GM12878 (cell line): ENCODE measurements at regions not wholly inside any gene's neighbourhood (a gene's known extent, or its start where the extent isn't known, plus 50 kb on each side); places are given as distances from the start of the nearest gene placed in this dataset.

Experiments
- ATAC-seq: fragments of 200-7000 bp; cut with Tn5 transposase; 3 replicates; pipeline ENCODE4 v1.9.1; 2020; ENCODE audit warnings: mild to moderate bottlenecking, moderate library complexity
- BruUV-seq: library from RNA; stranded (reverse); fragments of 400-500 nt; replicated peaks from 2 replicates; lab custom pipeline; 2021; lab: Mats Ljungman, UMichigan
- CTCF ChIA-PET: fragments of 300-600 bp; sonication (Branson Sonifier 250); formaldehyde crosslinking; extraction: SDS; loops from one replicate; lab custom pipeline; 2021; ENCODE audit warnings: inconsistent platforms; lab: Yijun Ruan, JAX
- POLR2A ChIA-PET: fragments of 350-600 bp; formaldehyde crosslinking; extraction: SDS; loops from one replicate; lab custom pipeline; 2021; ENCODE audit warnings: inconsistent platforms; lab: Charles Lee
- RAD21 ChIA-PET: fragments of 300-600 bp; sonication (Branson Sonifier 250); formaldehyde crosslinking; loops from one replicate; lab custom pipeline; 2023; ENCODE audit warnings: antibody characterized with exemption; ENCODE audit not compliant: unreplicated experiment; lab: Charles Lee
- SMC1A ChIA-PET: fragments of 300-600 bp; sonication (Branson Sonifier 250); formaldehyde crosslinking; loops from one replicate; lab custom pipeline; 2023; ENCODE audit not compliant: unreplicated experiment, uncharacterized antibody; lab: Charles Lee
- DNase-seq: peaks from one replicate; pipeline ENCODE4 v3.0.0-alpha.2; 2011; ENCODE audit warnings: low read depth, low spot score
- FAIRE-seq: peaks from 3 replicates; lab custom pipeline; 2011; peaks lifted over from hg19 to GRCh38; lab: Jason Lieb, UNC
- H2AFZ ChIP-seq: 2 replicates; pipeline ENCODE4 v1.6.0; 2011; ENCODE audit warnings: low read depth, low read length, control low read depth; ENCODE audit not compliant: control insufficient read depth
- H3K27ac ChIP-seq: 2 replicates; pipeline ENCODE4 v1.5.1; 2011; ENCODE audit warnings: control low read depth; ENCODE audit not compliant: control insufficient read depth, insufficient read depth
- H3K27me3 ChIP-seq, 2 experiments: replicated peaks in 1 of 2; 2 replicates each; pipeline versions ENCODE4 v1.6.0 to v1.6.1; 2011; ENCODE audit warnings: low read length in 1 of 2; ENCODE audit not compliant: control insufficient read depth in 2 of 2, insufficient read depth in 2 of 2
- H3K36me3 ChIP-seq, 2 experiments: 2 replicates each; pipeline ENCODE4 v1.5.1; 2011; ENCODE audit warnings: low read length in 1 of 2; ENCODE audit not compliant: control insufficient read depth in 2 of 2, insufficient read depth in 2 of 2
- H3K4me1 ChIP-seq: 2 replicates; pipeline ENCODE4 v1.6.1; 2011; ENCODE audit warnings: mild to moderate bottlenecking, low read length, moderate library complexity, mixed read lengths; ENCODE audit not compliant: control insufficient read depth, insufficient read depth
- H3K4me2 ChIP-seq: 2 replicates; pipeline ENCODE4 v1.6.0; 2011; ENCODE audit warnings: control low read depth; ENCODE audit not compliant: control insufficient read depth, insufficient read depth
- H3K4me3 ChIP-seq: fragments of 200-600 bp; sonication (generic); 2 replicates; pipeline ENCODE4 v1.5.1; 2016
- H3K79me2 ChIP-seq: 2 replicates; pipeline ENCODE4 v1.6.0; 2011; ENCODE audit warnings: low read length; ENCODE audit not compliant: control insufficient read depth, insufficient read depth
- H3K9ac ChIP-seq: 2 replicates; pipeline ENCODE4 v1.8.0; 2011; ENCODE audit warnings: low read length, control low read depth, mixed read lengths; ENCODE audit not compliant: control insufficient read depth, insufficient read depth
- H3K9me3 ChIP-seq: replicated peaks from 3 replicates; pipeline ENCODE4 v1.5.1; 2011; ENCODE audit warnings: mild to moderate bottlenecking, low read length; ENCODE audit not compliant: control insufficient read depth, insufficient read depth
- H4K20me1 ChIP-seq: 2 replicates; pipeline ENCODE4 v1.6.0; 2011; ENCODE audit not compliant: control insufficient read depth, insufficient read depth
- ATF2 ChIP-seq: IDR thresholded peaks from 2 replicates; pipeline ENCODE4 v1.6.1; 2012; ENCODE audit warnings: low read length, inconsistent platforms
- CHD1 ChIP-seq: IDR thresholded peaks from 2 replicates; pipeline ENCODE4 v1.6.1; 2012; ENCODE audit warnings: low read depth, low read length, improper control_type of control experiment
- CREB1 ChIP-seq: IDR thresholded peaks from 2 replicates; pipeline ENCODE4 v1.6.1; 2012; ENCODE audit warnings: low read depth, mild to moderate bottlenecking, inconsistent platforms
- IKZF1 ChIP-seq: fragments of 450-650 bp; conservative IDR thresholded peaks from 2 replicates; pipeline ENCODE4 v1.6.1; 2017; ENCODE audit warnings: antibody characterized with exemption, mild to moderate bottlenecking
- SREBF2 ChIP-seq: IDR thresholded peaks from 2 replicates; pipeline ENCODE4 v1.6.1; 2012; ENCODE audit warnings: mild to moderate bottlenecking, low read length
- TBL1XR1 ChIP-seq: IDR thresholded peaks from 2 replicates; pipeline ENCODE4 v1.6.1; 2012; ENCODE audit warnings: low read depth, low read length, improper control_type of control experiment
- WGBS: methylation state at CpG from one replicate; pipeline ENCODE4 v1.1.6; 2016; ENCODE audit warnings: low lambda C conversion rate; ENCODE audit not compliant: insufficient replicate concordance, insufficient coverage; ENCODE audit errors: missing lambda C conversion rate; 5-methylcytosine and 5-hydroxymethylcytosine counted together
- in situ Hi-C: fragments of 300-500 bp; cut with MboI; formaldehyde crosslinking; loops from 9 replicates; pipeline ENCODE4 v1.14.3; 2018; ENCODE audit warnings: mixed read lengths
- intact Hi-C: fragments of 100-400 bp; cut with micrococcal nuclease; formaldehyde crosslinking; loops from one replicate; pipeline ENCODE4 v1.14.2; 2022; ENCODE audit not compliant: unreplicated experiment
- TF ChIP-seq, protein P1 (sequence below): IDR thresholded peaks from 2 replicates; pipeline ENCODE4 v1.6.1; 2012; ENCODE audit warnings: mild to moderate bottlenecking, low read depth, low read length
- TF ChIP-seq, protein P2 (sequence below): fragments of 450-650 bp; IDR thresholded peaks from 2 replicates; pipeline ENCODE4 v1.6.1; 2016; ENCODE audit warnings: mild to moderate bottlenecking
- TF ChIP-seq, protein P3 (sequence below): IDR thresholded peaks from 2 replicates; pipeline ENCODE4 v1.6.1; 2012; ENCODE audit warnings: improper control_type of control experiment, low read depth, low read length; ENCODE audit not compliant: insufficient replicate concordance

GRCh38 chr12:114799574-114800487 lies 115.9 kb upstream of the TBX3 start:
- Histone ChIP-seq H3K27ac (no peak overlapping the region), H3K4me3 (no peak overlapping the region), H2AFZ (no peak overlapping the region), H3K79me2 (no peaks in the 10 kb centered on the region), H3K4me1 (no peaks in the 10 kb centered on the region), H3K9ac (no peak overlapping the region), H3K27me3 (no peaks in the 10 kb centered on the region), H3K9me3 (no peaks in the 10 kb centered on the region), H3K36me3 (no peaks in the 10 kb centered on the region), H4K20me1 (no peaks in the 10 kb centered on the region), H3K4me2 (no peak overlapping the region)
- ChIA-PET CTCF (no interaction called here), RAD21 (no interaction called here), SMC1A (no interaction called here), POLR2A (no interaction called here)
- ATAC-seq (no peak), FAIRE-seq (no peak), DNase-seq (no peak)
- no TSS peak for BruUV-seq
- 41% methylated on average over 13 of the region's 16 CpGs for WGBS
- in situ Hi-C loops (no loop called here), intact Hi-C loops (no loop called here)
- TF ChIP-seq SREBF2 (no peak), ATF2 (no peak), TBL1XR1 (no peak), IKZF1 (no peak), CHD1 (no peak), CREB1 (no peak)
- TF ChIP-seq, protein P1, sequence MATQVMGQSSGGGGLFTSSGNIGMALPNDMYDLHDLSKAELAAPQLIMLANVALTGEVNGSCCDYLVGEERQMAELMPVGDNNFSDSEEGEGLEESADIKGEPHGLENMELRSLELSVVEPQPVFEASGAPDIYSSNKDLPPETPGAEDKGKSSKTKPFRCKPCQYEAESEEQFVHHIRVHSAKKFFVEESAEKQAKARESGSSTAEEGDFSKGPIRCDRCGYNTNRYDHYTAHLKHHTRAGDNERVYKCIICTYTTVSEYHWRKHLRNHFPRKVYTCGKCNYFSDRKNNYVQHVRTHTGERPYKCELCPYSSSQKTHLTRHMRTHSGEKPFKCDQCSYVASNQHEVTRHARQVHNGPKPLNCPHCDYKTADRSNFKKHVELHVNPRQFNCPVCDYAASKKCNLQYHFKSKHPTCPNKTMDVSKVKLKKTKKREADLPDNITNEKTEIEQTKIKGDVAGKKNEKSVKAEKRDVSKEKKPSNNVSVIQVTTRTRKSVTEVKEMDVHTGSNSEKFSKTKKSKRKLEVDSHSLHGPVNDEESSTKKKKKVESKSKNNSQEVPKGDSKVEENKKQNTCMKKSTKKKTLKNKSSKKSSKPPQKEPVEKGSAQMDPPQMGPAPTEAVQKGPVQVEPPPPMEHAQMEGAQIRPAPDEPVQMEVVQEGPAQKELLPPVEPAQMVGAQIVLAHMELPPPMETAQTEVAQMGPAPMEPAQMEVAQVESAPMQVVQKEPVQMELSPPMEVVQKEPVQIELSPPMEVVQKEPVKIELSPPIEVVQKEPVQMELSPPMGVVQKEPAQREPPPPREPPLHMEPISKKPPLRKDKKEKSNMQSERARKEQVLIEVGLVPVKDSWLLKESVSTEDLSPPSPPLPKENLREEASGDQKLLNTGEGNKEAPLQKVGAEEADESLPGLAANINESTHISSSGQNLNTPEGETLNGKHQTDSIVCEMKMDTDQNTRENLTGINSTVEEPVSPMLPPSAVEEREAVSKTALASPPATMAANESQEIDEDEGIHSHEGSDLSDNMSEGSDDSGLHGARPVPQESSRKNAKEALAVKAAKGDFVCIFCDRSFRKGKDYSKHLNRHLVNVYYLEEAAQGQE = no peak
- TF ChIP-seq, protein P2, sequence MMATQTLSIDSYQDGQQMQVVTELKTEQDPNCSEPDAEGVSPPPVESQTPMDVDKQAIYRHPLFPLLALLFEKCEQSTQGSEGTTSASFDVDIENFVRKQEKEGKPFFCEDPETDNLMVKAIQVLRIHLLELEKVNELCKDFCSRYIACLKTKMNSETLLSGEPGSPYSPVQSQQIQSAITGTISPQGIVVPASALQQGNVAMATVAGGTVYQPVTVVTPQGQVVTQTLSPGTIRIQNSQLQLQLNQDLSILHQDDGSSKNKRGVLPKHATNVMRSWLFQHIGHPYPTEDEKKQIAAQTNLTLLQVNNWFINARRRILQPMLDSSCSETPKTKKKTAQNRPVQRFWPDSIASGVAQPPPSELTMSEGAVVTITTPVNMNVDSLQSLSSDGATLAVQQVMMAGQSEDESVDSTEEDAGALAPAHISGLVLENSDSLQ = no peak
- TF ChIP-seq, protein P3, sequence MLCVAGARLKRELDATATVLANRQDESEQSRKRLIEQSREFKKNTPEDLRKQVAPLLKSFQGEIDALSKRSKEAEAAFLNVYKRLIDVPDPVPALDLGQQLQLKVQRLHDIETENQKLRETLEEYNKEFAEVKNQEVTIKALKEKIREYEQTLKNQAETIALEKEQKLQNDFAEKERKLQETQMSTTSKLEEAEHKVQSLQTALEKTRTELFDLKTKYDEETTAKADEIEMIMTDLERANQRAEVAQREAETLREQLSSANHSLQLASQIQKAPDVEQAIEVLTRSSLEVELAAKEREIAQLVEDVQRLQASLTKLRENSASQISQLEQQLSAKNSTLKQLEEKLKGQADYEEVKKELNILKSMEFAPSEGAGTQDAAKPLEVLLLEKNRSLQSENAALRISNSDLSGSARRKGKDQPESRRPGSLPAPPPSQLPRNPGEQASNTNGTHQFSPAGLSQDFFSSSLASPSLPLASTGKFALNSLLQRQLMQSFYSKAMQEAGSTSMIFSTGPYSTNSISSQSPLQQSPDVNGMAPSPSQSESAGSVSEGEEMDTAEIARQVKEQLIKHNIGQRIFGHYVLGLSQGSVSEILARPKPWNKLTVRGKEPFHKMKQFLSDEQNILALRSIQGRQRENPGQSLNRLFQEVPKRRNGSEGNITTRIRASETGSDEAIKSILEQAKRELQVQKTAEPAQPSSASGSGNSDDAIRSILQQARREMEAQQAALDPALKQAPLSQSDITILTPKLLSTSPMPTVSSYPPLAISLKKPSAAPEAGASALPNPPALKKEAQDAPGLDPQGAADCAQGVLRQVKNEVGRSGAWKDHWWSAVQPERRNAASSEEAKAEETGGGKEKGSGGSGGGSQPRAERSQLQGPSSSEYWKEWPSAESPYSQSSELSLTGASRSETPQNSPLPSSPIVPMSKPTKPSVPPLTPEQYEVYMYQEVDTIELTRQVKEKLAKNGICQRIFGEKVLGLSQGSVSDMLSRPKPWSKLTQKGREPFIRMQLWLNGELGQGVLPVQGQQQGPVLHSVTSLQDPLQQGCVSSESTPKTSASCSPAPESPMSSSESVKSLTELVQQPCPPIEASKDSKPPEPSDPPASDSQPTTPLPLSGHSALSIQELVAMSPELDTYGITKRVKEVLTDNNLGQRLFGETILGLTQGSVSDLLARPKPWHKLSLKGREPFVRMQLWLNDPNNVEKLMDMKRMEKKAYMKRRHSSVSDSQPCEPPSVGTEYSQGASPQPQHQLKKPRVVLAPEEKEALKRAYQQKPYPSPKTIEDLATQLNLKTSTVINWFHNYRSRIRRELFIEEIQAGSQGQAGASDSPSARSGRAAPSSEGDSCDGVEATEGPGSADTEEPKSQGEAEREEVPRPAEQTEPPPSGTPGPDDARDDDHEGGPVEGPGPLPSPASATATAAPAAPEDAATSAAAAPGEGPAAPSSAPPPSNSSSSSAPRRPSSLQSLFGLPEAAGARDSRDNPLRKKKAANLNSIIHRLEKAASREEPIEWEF = no peak
